ENCODE measurements at regions not wholly inside any gene's neighbourhood (a gene's known extent, or its start where the extent isn't known, plus 50 kb on each side); places are given as distances from the start of the nearest gene placed in this dataset.

GRCh38 chr1:244339776-244340175 lies 111.9 kb downstream of the ADSS2 start:
- TF ChIP-seq CTCF (IDR thresholded peaks at IDR 0.05) (no peak), POLR2A (IDR thresholded peaks at IDR 0.05) (no peak), EP300 (IDR thresholded peaks at IDR 0.05) (no peak), POLR2AphosphoS5 (IDR thresholded peaks at IDR 0.05) (no peak)

All from stomach (tissue), 4 donors.